IMR-90 (cell line): ENCODE measurements at regions not wholly inside any gene's neighbourhood (a gene's known extent, or its start where the extent isn't known, plus 50 kb on each side); places are given as distances from the start of the nearest gene placed in this dataset.

Experiments used
- ATAC-seq: fragments of 200-7000 bp; cut with Tn5 transposase; 2 replicates; pipeline ENCODE4 v1.9.1; 2020; ENCODE audit warnings: low read depth, mild to moderate bottlenecking, moderate library complexity
- BruUV-seq: library from RNA; stranded (reverse); fragments of 400-500 nt; replicated peaks from 2 replicates; lab custom pipeline; 2021; lab: Mats Ljungman, UMichigan
- CTCF ChIA-PET: fragments of 300-600 bp; formaldehyde crosslinking; extraction: SDS; loops from one replicate; lab custom pipeline; 2021; ENCODE audit warnings: antibody characterized with exemption; lab: Yijun Ruan, JAX
- POLR2A ChIA-PET: fragments of 300-600 bp; sonication (Branson Sonifier 250); formaldehyde crosslinking; loops from one replicate; lab custom pipeline; 2022; ENCODE audit warnings: antibody characterized with exemption; ENCODE audit not compliant: unreplicated experiment; lab: Charles Lee
- DNase-seq: peaks from one replicate; pipeline ENCODE4 v3.0.0; 2013
- H2AFZ ChIP-seq: replicated peaks from 2 replicates; pipeline ENCODE3; 2013; ENCODE audit warnings: low read length, mild to moderate bottlenecking; ENCODE audit not compliant: poor library complexity
- H2AK5ac ChIP-seq: 2 replicates; pipeline ENCODE4 v1.6.1; 2013; ENCODE audit warnings: low read depth, low read length, inconsistent platforms
- H2AK9ac ChIP-seq: replicated peaks from 2 replicates; pipeline ENCODE3; 2013; ENCODE audit warnings: mild to moderate bottlenecking, low read depth, low read length, moderate library complexity; ENCODE audit not compliant: poor library complexity
- H2BK120ac ChIP-seq: 2 replicates; pipeline ENCODE4 v1.6.1; 2013; ENCODE audit warnings: low read depth, low read length, inconsistent platforms
- H2BK15ac ChIP-seq: 3 replicates; pipeline ENCODE4 v1.6.1; 2013; ENCODE audit warnings: low read depth, low read length, inconsistent platforms
- H2BK20ac ChIP-seq: 2 replicates; pipeline ENCODE4 v1.6.1; 2013; ENCODE audit warnings: low read depth, mild to moderate bottlenecking, inconsistent platforms, low read length, moderate library complexity
- H2BK5ac ChIP-seq: 2 replicates; pipeline ENCODE4 v1.6.1; 2013; ENCODE audit warnings: mild to moderate bottlenecking, low read depth, low read length, inconsistent platforms; ENCODE audit not compliant: poor library complexity, severe bottlenecking
- H3K14ac ChIP-seq: replicated peaks from 2 replicates; pipeline ENCODE4 v1.6.1; 2013; ENCODE audit warnings: low read depth, low read length, inconsistent platforms
- H3K18ac ChIP-seq: 2 replicates; pipeline ENCODE4 v1.6.1; 2013; ENCODE audit warnings: low read depth, low read length, control low read depth
- H3K23ac ChIP-seq: 2 replicates; pipeline ENCODE4 v1.6.1; 2013; ENCODE audit warnings: low read depth, low read length, inconsistent platforms
- H3K27ac ChIP-seq: 2 replicates; pipeline ENCODE4 v1.5.1; 2013; ENCODE audit warnings: mild to moderate bottlenecking, control low read depth, low read length; ENCODE audit not compliant: insufficient read depth
- H3K27me3 ChIP-seq: 2 replicates; pipeline ENCODE4 v1.6.1; 2013; ENCODE audit warnings: low read length; ENCODE audit not compliant: control insufficient read depth, insufficient read depth
- H3K36me3 ChIP-seq: 2 replicates; pipeline ENCODE4 v1.6.1; 2013; ENCODE audit warnings: low read length, mixed read lengths; ENCODE audit not compliant: control insufficient read depth, insufficient read depth
- H3K4ac ChIP-seq: 2 replicates; pipeline ENCODE4 v1.6.1; 2013; ENCODE audit warnings: low read depth, low read length, inconsistent platforms
- H3K4me1 ChIP-seq: 2 replicates; pipeline ENCODE4 v1.6.1; 2013; ENCODE audit warnings: low read length, mixed read lengths; ENCODE audit not compliant: control insufficient read depth, insufficient read depth
- H3K4me2 ChIP-seq: 2 replicates; pipeline ENCODE4 v1.6.1; 2013; ENCODE audit warnings: low read depth, mild to moderate bottlenecking, control low read depth, low read length, moderate library complexity
- H3K4me3 ChIP-seq: 2 replicates; pipeline ENCODE4 v1.5.1; 2013; ENCODE audit warnings: low read depth, mild to moderate bottlenecking, control low read depth, low read length, moderate library complexity; ENCODE audit not compliant: insufficient read depth
- H3K56ac ChIP-seq: 2 replicates; pipeline ENCODE4 v1.6.1; 2013; ENCODE audit warnings: low read length, inconsistent platforms; ENCODE audit not compliant: insufficient read depth; ENCODE audit errors: extremely low read depth
- H3K79me1 ChIP-seq, 2 experiments: 2 replicates each; pipeline ENCODE4 v1.6.1; 2013; ENCODE audit warnings: low read length in 2 of 2, inconsistent platforms in 1 of 2, low read depth in 1 of 2
- H3K9ac ChIP-seq: 2 replicates; pipeline ENCODE4 v1.6.1; 2013; ENCODE audit warnings: low read depth, low read length, control low read depth
- H3K9me1 ChIP-seq: 2 replicates; pipeline ENCODE4 v1.6.1; 2013; ENCODE audit warnings: low read length, inconsistent platforms; ENCODE audit not compliant: insufficient read depth
- H3K9me3 ChIP-seq: 2 replicates; pipeline ENCODE4 v1.6.1; 2013; ENCODE audit warnings: low read length; ENCODE audit not compliant: control insufficient read depth, insufficient read depth
- H4K20me1 ChIP-seq: 2 replicates; pipeline ENCODE4 v1.6.1; 2013; ENCODE audit warnings: low read length, inconsistent platforms; ENCODE audit not compliant: insufficient read depth
- H4K5ac ChIP-seq: 2 replicates; pipeline ENCODE4 v1.6.1; 2013; ENCODE audit warnings: mild to moderate bottlenecking, low read depth, low read length, control low read depth
- H4K8ac ChIP-seq, 2 experiments: 2 replicates each; pipeline ENCODE4 v1.6.1; 2013; ENCODE audit warnings: low read depth in 2 of 2, low read length in 2 of 2, control low read depth in 1 of 2, inconsistent platforms in 1 of 2
- H4K91ac ChIP-seq: 2 replicates; pipeline ENCODE4 v1.6.1; 2013; ENCODE audit warnings: low read depth, low read length, inconsistent platforms; ENCODE audit not compliant: insufficient read depth
- POLR2A ChIP-seq: IDR thresholded peaks from 2 replicates; pipeline ENCODE4 v1.6.1; 2012; ENCODE audit warnings: mild to moderate bottlenecking, low read depth, low read length
- RAD21 ChIP-seq: IDR thresholded peaks from 2 replicates; pipeline ENCODE4 v1.6.1; 2012; ENCODE audit warnings: low read length, improper control_type of control experiment
- WGBS, 2 experiments: methylation state at CpG; one replicate each; pipeline versions ENCODE4 v1.1.5 to v1.1.7; 2013; ENCODE audit warnings: missing lambda C conversion rate in 2 of 2; ENCODE audit not compliant: insufficient read length in 1 of 2; ENCODE audit errors: extremely low coverage in 2 of 2; 5-methylcytosine and 5-hydroxymethylcytosine counted together
- dilution Hi-C: fragments of 300-500 bp; cut with HindIII; formaldehyde crosslinking; loops from one replicate; pipeline ENCODE4 v1.14.3; 2018; ENCODE audit warnings: low sequenced_read_pairs; ENCODE audit not compliant: unreplicated experiment
- in situ Hi-C: fragments of 300-500 bp; cut with MboI; formaldehyde crosslinking; loops from 3 replicates; pipeline ENCODE4 v1.14.3; 2019; ENCODE audit warnings: low sequenced_read_pairs, inconsistent platforms, mixed read lengths
- intact Hi-C: fragments of 100-400 bp; cut with micrococcal nuclease; formaldehyde crosslinking; loops from 2 replicates; pipeline ENCODE4 v1.10.0; 2022

GRCh38 chr1:37265786-37266667 is 208.4 kb upstream of the ZC3H12A start:
- no TSS peak for BruUV-seq
- TF ChIP-seq RAD21 (no peak), POLR2A (no peak)
- Histone ChIP-seq H3K4ac (no peak overlapping the region), H3K14ac (no peak overlapping the region), H2BK120ac (no peak overlapping the region), H2AK5ac (no peak overlapping the region), H3K4me1 (no peaks in the 10 kb centered on the region), H4K5ac (no peak overlapping the region), H2AFZ (no peak overlapping the region), H3K4me2 (no peak overlapping the region), H3K36me3 (no peaks in the 10 kb centered on the region), H3K79me1 (no peaks in the 10 kb centered on the region), H3K23ac (no peak overlapping the region), H3K56ac (no peak overlapping the region), H2BK15ac (no peak overlapping the region), H2BK5ac (no peak overlapping the region), H2AK9ac (no peak overlapping the region), H3K4me3 (no peak overlapping the region), H4K91ac (no peak overlapping the region), H3K9ac (no peak overlapping the region), H3K9me3 (no peaks in the 10 kb centered on the region), H3K18ac (no peak overlapping the region), H4K20me1 (no peaks in the 10 kb centered on the region), H3K27me3 (no peaks in the 10 kb centered on the region), H3K9me1 (no peaks in the 10 kb centered on the region), H2BK20ac (no peak overlapping the region), H3K27ac (no peak overlapping the region), H4K8ac (no peak overlapping the region)
- DNase-seq (no peak), ATAC-seq (no peak)
- in situ Hi-C loops (no loop called here), intact Hi-C loops (no loop called here), dilution Hi-C loops (no loop called here)
- CTCF ChIA-PET, result no interaction called here
- POLR2A ChIA-PET, result no interaction called here
- WGBS, 2 experiments, result no CpG with 5 or more reads among the region's 10 CpGs
